SK-N-SH treated with all-trans-retinoic acid at 6 μM for 48 hours (cell line): ENCODE measurements at regions not wholly inside any gene's neighbourhood (a gene's known extent, or its start where the extent isn't known, plus 50 kb on each side); places are given as distances from the start of the nearest gene placed in this dataset.

Experiments
- ATAC-seq: fragments of 200-7000 bp; cut with Tn5 transposase; 3 replicates; pipeline ENCODE4 v1.9.1; 2020; ENCODE audit warnings: mild to moderate bottlenecking, moderate library complexity
- ARNTL ChIP-seq: fragments of 450-650 bp; formaldehyde crosslinking; IDR thresholded peaks from 2 replicates; pipeline ENCODE4 v1.5.0; 2020; ENCODE audit warnings: low read depth, mild to moderate bottlenecking, moderate library complexity, borderline replicate concordance
- CREB5 ChIP-seq: fragments of 250-450 bp; sonication (Bioruptor Pico); IDR thresholded peaks from 2 replicates; pipeline ENCODE4 v1.5.1; 2020; ENCODE audit warnings: low read depth, mild to moderate bottlenecking, moderate library complexity
- CSDC2 ChIP-seq: fragments of 250-450 bp; sonication (Bioruptor Pico); IDR thresholded peaks from 2 replicates; pipeline ENCODE4 v1.5.0; 2020; ENCODE audit warnings: mild to moderate bottlenecking, moderate library complexity
- CSRNP3 ChIP-seq: fragments of 250-450 bp; sonication (Bioruptor Pico); IDR thresholded peaks from 2 replicates; pipeline ENCODE4 v1.5.1; 2021; ENCODE audit warnings: mild to moderate bottlenecking, moderate library complexity
- ESRRG ChIP-seq: fragments of 250-450 bp; sonication (Bioruptor Pico); IDR thresholded peaks from 2 replicates; pipeline ENCODE4 v1.6.1; 2021; ENCODE audit warnings: mild to moderate bottlenecking
- GLIS3 ChIP-seq: fragments of 250-450 bp; sonication (Bioruptor Pico); IDR thresholded peaks from 2 replicates; pipeline ENCODE4 v1.5.0; 2020; ENCODE audit warnings: mild to moderate bottlenecking, moderate library complexity
- ISL1 ChIP-seq: fragments of 250-450 bp; sonication (Bioruptor Pico); IDR thresholded peaks from 2 replicates; pipeline ENCODE4 v2.1.2; 2022; ENCODE audit warnings: mild to moderate bottlenecking, moderate library complexity
- OSR1 ChIP-seq: fragments of 250-450 bp; sonication (Bioruptor Pico); IDR thresholded peaks from 2 replicates; pipeline ENCODE4 v1.8.0; 2022; ENCODE audit warnings: moderate library complexity, mild to moderate bottlenecking, inconsistent platforms
- PATZ1 ChIP-seq: fragments of 250-450 bp; sonication (Bioruptor Pico); IDR thresholded peaks from 2 replicates; pipeline ENCODE4 v1.8.0; 2020; ENCODE audit warnings: mild to moderate bottlenecking, moderate library complexity, borderline replicate concordance
- POU6F1 ChIP-seq: fragments of 250-450 bp; sonication (Bioruptor Pico); IDR thresholded peaks from 2 replicates; pipeline ENCODE4 v1.8.0; 2021; ENCODE audit warnings: low read depth, mild to moderate bottlenecking, moderate library complexity, borderline replicate concordance
- PPARA ChIP-seq: fragments of 250-450 bp; sonication (Bioruptor Pico); IDR thresholded peaks from 2 replicates; pipeline ENCODE4 v1.5.0; 2020; ENCODE audit warnings: mild to moderate bottlenecking, borderline replicate concordance
- SNAI2 ChIP-seq: fragments of 250-450 bp; sonication (Bioruptor Pico); IDR thresholded peaks from 2 replicates; pipeline ENCODE4 v1.5.0; 2020; ENCODE audit warnings: mild to moderate bottlenecking, moderate library complexity
- TCF4 ChIP-seq: fragments of 250-450 bp; sonication (Bioruptor Pico); IDR thresholded peaks from 2 replicates; pipeline ENCODE4 v1.8.0; 2021; ENCODE audit warnings: mild to moderate bottlenecking, moderate library complexity, borderline replicate concordance
- TSHZ2 ChIP-seq: fragments of 250-450 bp; sonication (Bioruptor Pico); IDR thresholded peaks from 2 replicates; pipeline ENCODE4 v1.5.0; 2020; ENCODE audit warnings: mild to moderate bottlenecking, moderate library complexity
- ZC3H10 ChIP-seq: fragments of 250-450 bp; sonication (Bioruptor Pico); IDR thresholded peaks from 2 replicates; pipeline ENCODE4 v1.5.1; 2021; ENCODE audit warnings: mild to moderate bottlenecking, moderate library complexity
- ZFP3 ChIP-seq: fragments of 250-450 bp; sonication (Bioruptor Pico); IDR thresholded peaks from 2 replicates; pipeline ENCODE4 v1.5.0; 2020; ENCODE audit warnings: mild to moderate bottlenecking, moderate library complexity
- ZFP30 ChIP-seq: fragments of 450-650 bp; formaldehyde crosslinking; IDR thresholded peaks from 2 replicates; pipeline ENCODE4 v1.5.0; 2022; ENCODE audit warnings: mild to moderate bottlenecking, moderate library complexity
- ZNF565 ChIP-seq: fragments of 450-650 bp; formaldehyde crosslinking; conservative IDR thresholded peaks from 2 replicates; pipeline ENCODE4 v1.5.0; 2020; ENCODE audit warnings: low read depth, mild to moderate bottlenecking, moderate library complexity
- ZNF70 ChIP-seq: fragments of 450-650 bp; formaldehyde crosslinking; IDR thresholded peaks from 2 replicates; pipeline ENCODE4 v1.5.0; 2020; ENCODE audit warnings: mild to moderate bottlenecking, moderate library complexity
- ZNF8 ChIP-seq: fragments of 450-650 bp; formaldehyde crosslinking; IDR thresholded peaks from 2 replicates; pipeline ENCODE4 v1.5.0; 2020; ENCODE audit warnings: mild to moderate bottlenecking, moderate library complexity

GRCh38 chr2:226329180-226329579 is 470.4 kb downstream of the IRS1 start:
- ATAC-seq, result no peak
- TF ChIP-seq POU6F1 (CRISPR knock-in tag), result no peak
- no peak for TF ChIP-seq ZFP30 (CRISPR knock-in tag)
- no peak for TF ChIP-seq TSHZ2
- no peak for TF ChIP-seq CSDC2 (CRISPR knock-in tag)
- TF ChIP-seq GLIS3 (CRISPR knock-in tag), result no peak
- no peak for TF ChIP-seq TCF4 (CRISPR knock-in tag)
- TF ChIP-seq ZNF8, result no peak

- ATAC-seq, result no peak
- no peak for TF ChIP-seq PPARA (CRISPR knock-in tag)
- TF ChIP-seq ESRRG (CRISPR knock-in tag), result no peak
- TF ChIP-seq ZC3H10 (CRISPR knock-in tag), result no peak
- TF ChIP-seq SNAI2, result no peak
- no peak for TF ChIP-seq PATZ1
- TF ChIP-seq CREB5 (CRISPR knock-in tag), result no peak
- no peak for TF ChIP-seq OSR1 (CRISPR knock-in tag)
- no peak for TF ChIP-seq CSDC2 (CRISPR knock-in tag)
- no peak for TF ChIP-seq CSRNP3 (CRISPR knock-in tag)
- TF ChIP-seq TCF4 (CRISPR knock-in tag), result no peak
These were observed 471.8 kb downstream of the IRS1 start for GRCh38 chr2:226327830-226328229.

GRCh38 chr2:226325526-226325925 is 474.1 kb downstream of the IRS1 start:
- ATAC-seq, result no peak
- no peak for TF ChIP-seq ISL1 (CRISPR knock-in tag)
- no peak for TF ChIP-seq ARNTL (CRISPR knock-in tag)
- TF ChIP-seq ZFP30 (CRISPR knock-in tag), result no peak
- no peak for TF ChIP-seq CREB5 (CRISPR knock-in tag)
- TF ChIP-seq ZC3H10 (CRISPR knock-in tag), result no peak
- no peak for TF ChIP-seq OSR1 (CRISPR knock-in tag)
- no peak for TF ChIP-seq ZNF70 (CRISPR knock-in tag)
- no peak for TF ChIP-seq ZNF565
- TF ChIP-seq CSDC2 (CRISPR knock-in tag), result no peak
- no peak for TF ChIP-seq ZFP3
- TF ChIP-seq ESRRG (CRISPR knock-in tag), result no peak
- TF ChIP-seq TSHZ2, result no peak
- TF ChIP-seq, all 23 proteins: peak for 0
